ENCODE measurements at regions not wholly inside any gene's neighbourhood (a gene's known extent, or its start where the extent isn't known, plus 50 kb on each side); places are given as distances from the start of the nearest gene placed in this dataset.

- ATAC-seq (ENCODE audit: low read depth) (no peak), DNase-seq (no peak)
- Histone ChIP-seq H2BK20ac (ENCODE audit: low read depth, low read length) (no peak overlapping the region), H4K5ac (ENCODE audit: low read depth, low read length) (no peak overlapping the region), H3K9ac (ENCODE audit: low read depth, low read length) (no peak overlapping the region), H3K36me3 (ENCODE audit: control insufficient read depth, insufficient read depth, low read length) (no peaks in the 10 kb centered on the region), H3K9me1 (ENCODE audit: insufficient read depth, low read length) (no peaks in the 10 kb centered on the region), H3K4me1 (ENCODE audit: control insufficient read depth, insufficient read depth, low read length) (no peaks in the 10 kb centered on the region), H3K27ac (ENCODE audit: insufficient read depth, low read length) (no peak overlapping the region), H3K14ac (replicated peaks; ENCODE audit: low read depth, low read length) (no peak overlapping the region), H3K27me3 (ENCODE audit: control insufficient read depth, insufficient read depth, low read length) (no peaks in the 10 kb centered on the region), H3K23ac (ENCODE audit: low read depth, low read length) (no peak overlapping the region), H4K91ac (ENCODE audit: insufficient read depth, low read depth, low read length) (no peak overlapping the region), H2AK9ac (replicated peaks; ENCODE audit: low read depth, low read length, poor library complexity) (no peak overlapping the region), H2BK15ac (ENCODE audit: low read depth, low read length) (no peak overlapping the region), H4K8ac (ENCODE audit: low read depth in 2 of 2, low read length in 2 of 2) (no peak overlapping the region), H3K56ac (ENCODE audit: extremely low read depth, insufficient read depth, low read length) (no peak overlapping the region), H3K4me3 (ENCODE audit: insufficient read depth, low read depth, low read length) (no peak overlapping the region), H4K20me1 (ENCODE audit: insufficient read depth, low read length) (no peaks in the 10 kb centered on the region), H2BK120ac (ENCODE audit: low read depth, low read length) (no peak overlapping the region), H2AK5ac (ENCODE audit: low read depth, low read length) (no peak overlapping the region), H3K9me3 (ENCODE audit: control insufficient read depth, insufficient read depth, low read length) (peaks cover 4% of the 10 kb centered on the region; the same call in 1 of the 2 replicates), H3K4ac (ENCODE audit: low read depth, low read length) (no peak overlapping the region), H3K18ac (ENCODE audit: low read depth, low read length) (no peak overlapping the region), H3K79me1 (ENCODE audit: low read depth in 1 of 2, low read length in 2 of 2) (no peaks in the 10 kb centered on the region), H2BK5ac (ENCODE audit: low read depth, low read length, poor library complexity, severe bottlenecking) (no peak overlapping the region), H3K4me2 (ENCODE audit: low read depth, low read length) (no peak overlapping the region), H2AFZ (replicated peaks; ENCODE audit: low read length, poor library complexity) (no peak overlapping the region)
- ChIA-PET POLR2A (ENCODE audit: unreplicated experiment) (no interaction called here), CTCF (no interaction called here)
- intact Hi-C loops (cut with micrococcal nuclease), result no loop called here
- in situ Hi-C loops (cut with MboI; ENCODE audit: low sequenced_read_pairs), result no loop called here
- dilution Hi-C loops (cut with HindIII; ENCODE audit: low sequenced_read_pairs, unreplicated experiment), result no loop called here
- WGBS, 2 experiments (ENCODE audit: extremely low coverage in 2 of 2, insufficient read length in 1 of 2), result 6% methylated on average over 3 of the region's 3 CpGs; no CpG with 5 or more reads in 1 of the 2 experiments
- TF ChIP-seq NFE2L2 (IDR thresholded peaks at IDR 0.05; ENCODE audit: low read depth, low read length), result no peak
- no peak for TF ChIP-seq CTCF (conservative IDR thresholded peaks at IDR 0.05; ENCODE audit: low read depth, low read length)
- no peak for TF ChIP-seq POLR2A (IDR thresholded peaks at IDR 0.05; ENCODE audit: low read depth, low read length)
- no peak for TF ChIP-seq FOS (IDR thresholded peaks at IDR 0.05; ENCODE audit: low read depth, low read length)
- no peak for TF ChIP-seq RAD21 (IDR thresholded peaks at IDR 0.05; ENCODE audit: low read length)
- TF ChIP-seq RCOR1 (IDR thresholded peaks at IDR 0.05; ENCODE audit: insufficient replicate concordance, low read length), result no peak
- TF ChIP-seq MAFK (IDR thresholded peaks at IDR 0.05; ENCODE audit: low read depth, low read length), result no peak
- no peak for TF ChIP-seq ELK1 (IDR thresholded peaks at IDR 0.05; ENCODE audit: borderline replicate concordance, low read depth, low read length)
- no peak for TF ChIP-seq RFX5 (IDR thresholded peaks at IDR 0.05; ENCODE audit: low read depth, low read length)
- no peak for TF ChIP-seq MXI1 (IDR thresholded peaks at IDR 0.05; ENCODE audit: borderline replicate concordance, low read depth, low read length)
- TF ChIP-seq CHD1 (IDR thresholded peaks at IDR 0.05; ENCODE audit: low read depth, low read length), result no peak
- no peak for TF ChIP-seq SMC3 (IDR thresholded peaks at IDR 0.05; ENCODE audit: low read depth, low read length)
- no peak for TF ChIP-seq MAZ (IDR thresholded peaks at IDR 0.05; ENCODE audit: borderline replicate concordance, low read depth, low read length)
- TF ChIP-seq BHLHE40 (IDR thresholded peaks at IDR 0.05; ENCODE audit: low read depth, low read length), result no peak
- BruUV-seq (replicated peaks), result no TSS peak
Measured at GRCh38 chr16:73473713-73474112, 425.8 kb upstream of the ZFHX3 start.
